SJSA1 (cell line): ENCODE measurements at regions not wholly inside any gene's neighbourhood (a gene's known extent, or its start where the extent isn't known, plus 50 kb on each side); places are given as distances from the start of the nearest gene placed in this dataset.

Experiments
- DNase-seq, 2 experiments: peaks; one replicate each; pipeline ENCODE4 v3.0.0-alpha.2; 2015 to 2020; ENCODE audit warnings: low spot score in 2 of 2, low read depth in 1 of 2
- H3K27ac ChIP-seq: fragments of 250-450 bp; sonication (Bioruptor Pico); 2 replicates; pipeline ENCODE4 v1.5.1; 2020; ENCODE audit warnings: mild to moderate bottlenecking, moderate library complexity
- H3K27me3 ChIP-seq: fragments of 250-450 bp; sonication (Bioruptor Pico); replicated peaks from 2 replicates; pipeline ENCODE4 v1.5.1; 2020; ENCODE audit warnings: mild to moderate bottlenecking, moderate library complexity
- H3K36me3 ChIP-seq: fragments of 250-450 bp; sonication (Bioruptor Pico); 2 replicates; pipeline ENCODE4 v1.5.1; 2020; ENCODE audit warnings: mild to moderate bottlenecking
- H3K4me1 ChIP-seq: fragments of 250-450 bp; sonication (Bioruptor Pico); replicated peaks from 2 replicates; pipeline ENCODE4 v1.6.1; 2021; ENCODE audit warnings: mild to moderate bottlenecking
- H3K4me3 ChIP-seq: fragments of 250-450 bp; sonication (Bioruptor Pico); 2 replicates; pipeline ENCODE4 v1.5.1; 2020; ENCODE audit warnings: mild to moderate bottlenecking
- H3K9me3 ChIP-seq: fragments of 250-450 bp; sonication (Bioruptor Pico); replicated peaks from 2 replicates; pipeline ENCODE4 v1.5.1; 2020; ENCODE audit warnings: mild to moderate bottlenecking

- DNase-seq = peak in 1 of 2 experiments; percentile 19
- Histone ChIP-seq H3K36me3 (no peaks in the 10 kb centered on the region), H3K4me1 (no peaks in the 10 kb centered on the region), H3K9me3 (no peaks in the 10 kb centered on the region), H3K4me3 (no peak overlapping the region), H3K27ac (no peak overlapping the region), H3K27me3 (peaks cover 3% of the 10 kb centered on the region; the same call in 1 of the 2 replicates)
These were observed 186.5 kb upstream of the GALNT2 start for GRCh38 chr1:229880271-229881170.

GRCh38 chr1:229882621-229883020, 184.4 kb upstream of the GALNT2 start:
- no peaks in the 10 kb centered on the region for H3K9me3 ChIP-seq
- H3K4me1 ChIP-seq = no peaks in the 10 kb centered on the region
- H3K36me3 ChIP-seq = no peaks in the 10 kb centered on the region
- H3K27me3 ChIP-seq = peaks cover 3% of the 10 kb centered on the region; the same call in 1 of the 2 replicates
- H3K4me3 ChIP-seq = no peak overlapping the region
- no peak overlapping the region for H3K27ac ChIP-seq
- peak in 1 of 2 experiments; percentile 20 for DNase-seq

GRCh38 chr1:229883504-229884200, 183.4 kb upstream of the GALNT2 start:
- H3K36me3 ChIP-seq = no peaks in the 10 kb centered on the region
- no peak overlapping the region for H3K27ac ChIP-seq
- H3K9me3 ChIP-seq = no peaks in the 10 kb centered on the region
- peaks cover 3% of the 10 kb centered on the region; the same call in 1 of the 2 replicates for H3K27me3 ChIP-seq
- no peak for DNase-seq
- H3K4me1 ChIP-seq = no peaks in the 10 kb centered on the region
- H3K4me3 ChIP-seq = no peak overlapping the region

- no peak overlapping the region for H3K27ac ChIP-seq
- no peaks in the 10 kb centered on the region for H3K4me1 ChIP-seq
- no peaks in the 10 kb centered on the region for H3K9me3 ChIP-seq
- H3K36me3 ChIP-seq = no peaks in the 10 kb centered on the region
- DNase-seq = peak in 1 of 2 experiments; percentile 41
- no peak overlapping the region for H3K4me3 ChIP-seq
- H3K27me3 ChIP-seq = peaks cover 3% of the 10 kb centered on the region; the same call in 1 of the 2 replicates
These were observed 182.3 kb upstream of the GALNT2 start for GRCh38 chr1:229884765-229885164.

GRCh38 chr1:229885568-229886495, 181.2 kb upstream of the GALNT2 start:
- H3K4me3 ChIP-seq = no peak overlapping the region
- no peaks in the 10 kb centered on the region for H3K36me3 ChIP-seq
- no peak overlapping the region for H3K27ac ChIP-seq
- peak in 1 of 2 experiments; percentile 21 for DNase-seq
- H3K4me1 ChIP-seq = no peaks in the 10 kb centered on the region
- no peaks in the 10 kb centered on the region for H3K9me3 ChIP-seq
- peaks cover 3% of the 10 kb centered on the region; the same call in 1 of the 2 replicates for H3K27me3 ChIP-seq

GRCh38 chr1:229886636-229887035, 180.4 kb upstream of the GALNT2 start:
- no peaks in the 10 kb centered on the region for H3K4me1 ChIP-seq
- H3K4me3 ChIP-seq = no peak overlapping the region
- no peaks in the 10 kb centered on the region for H3K36me3 ChIP-seq
- H3K27ac ChIP-seq = no peak overlapping the region
- H3K9me3 ChIP-seq = no peaks in the 10 kb centered on the region
- no peak for DNase-seq
- peaks cover 3% of the 10 kb centered on the region; the same call in 1 of the 2 replicates for H3K27me3 ChIP-seq

- no peaks in the 10 kb centered on the region for H3K9me3 ChIP-seq
- no peaks in the 10 kb centered on the region for H3K4me1 ChIP-seq
- H3K36me3 ChIP-seq = no peaks in the 10 kb centered on the region
- no peak overlapping the region for H3K27ac ChIP-seq
- H3K27me3 ChIP-seq = peaks cover 3% of the 10 kb centered on the region; the same call in 1 of the 2 replicates
- no peak overlapping the region for H3K4me3 ChIP-seq
- DNase-seq = no peak
These were observed 179.8 kb upstream of the GALNT2 start for GRCh38 chr1:229887043-229887822.

- Histone ChIP-seq H3K4me1 (no peaks in the 10 kb centered on the region), H3K36me3 (no peaks in the 10 kb centered on the region), H3K4me3 (no peak overlapping the region), H3K27me3 (peaks cover 3% of the 10 kb centered on the region; the same call in 1 of the 2 replicates), H3K27ac (no peak overlapping the region), H3K9me3 (no peaks in the 10 kb centered on the region)
- no peak for DNase-seq
These were observed 178.9 kb upstream of the GALNT2 start for GRCh38 chr1:229888157-229888556.

- Histone ChIP-seq H3K4me3 (no peak overlapping the region), H3K36me3 (no peaks in the 10 kb centered on the region), H3K27me3 (no peaks in the 10 kb centered on the region; the same call in 1 of the 2 replicates), H3K27ac (no peak overlapping the region), H3K4me1 (no peaks in the 10 kb centered on the region), H3K9me3 (no peaks in the 10 kb centered on the region)
- no peak for DNase-seq
These were observed 178.5 kb upstream of the GALNT2 start for GRCh38 chr1:229888561-229889001.

- Histone ChIP-seq H3K4me1 (no peaks in the 10 kb centered on the region), H3K4me3 (no peak overlapping the region), H3K36me3 (no peaks in the 10 kb centered on the region), H3K9me3 (no peaks in the 10 kb centered on the region), H3K27me3 (no peaks in the 10 kb centered on the region; the same call in 1 of the 2 replicates), H3K27ac (no peak overlapping the region)
- no peak for DNase-seq
These were observed 178.0 kb upstream of the GALNT2 start for GRCh38 chr1:229889031-229889517.

- no peak for DNase-seq
- no peaks in the 10 kb centered on the region for H3K27me3 ChIP-seq
- no peaks in the 10 kb centered on the region for H3K36me3 ChIP-seq
- H3K4me1 ChIP-seq = no peaks in the 10 kb centered on the region
- H3K27ac ChIP-seq = no peak overlapping the region
- H3K9me3 ChIP-seq = no peaks in the 10 kb centered on the region
- H3K4me3 ChIP-seq = no peak overlapping the region
These were observed 175.8 kb upstream of the GALNT2 start for GRCh38 chr1:229891227-229891626.

- no peaks in the 10 kb centered on the region for H3K36me3 ChIP-seq
- DNase-seq = no peak
- no peaks in the 10 kb centered on the region for H3K27me3 ChIP-seq
- no peaks in the 10 kb centered on the region for H3K9me3 ChIP-seq
- H3K4me1 ChIP-seq = no peaks in the 10 kb centered on the region
- H3K27ac ChIP-seq = no peak overlapping the region
- H3K4me3 ChIP-seq = no peak overlapping the region
These were observed 174.4 kb upstream of the GALNT2 start for GRCh38 chr1:229892515-229893117.
